ENCODE measurements at regions not wholly inside any gene's neighbourhood (a gene's known extent, or its start where the extent isn't known, plus 50 kb on each side); places are given as distances from the start of the nearest gene placed in this dataset.

DNA sequence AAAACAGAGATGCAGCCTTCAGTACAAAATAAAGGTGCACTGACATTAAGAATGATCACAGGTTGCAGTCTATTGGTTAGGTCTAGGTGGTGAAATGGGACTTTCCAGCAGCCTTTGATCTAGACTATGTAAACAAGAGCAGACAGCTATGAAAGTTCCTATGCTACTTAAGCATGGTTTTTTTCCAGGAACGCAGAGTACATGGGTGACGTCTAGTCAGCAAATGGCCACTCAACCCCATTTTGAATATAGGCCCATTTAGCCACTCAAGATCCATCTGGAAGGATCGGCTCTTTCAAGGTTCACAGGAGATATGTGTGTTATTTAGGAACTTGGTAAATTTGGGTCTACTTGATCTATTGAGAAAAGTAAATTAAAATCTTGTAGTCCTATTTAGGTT lies 1424.6 kb upstream of the LRRTM3 start:
- DNase-seq (ENCODE audit: low read depth), result no peak

DNA sequence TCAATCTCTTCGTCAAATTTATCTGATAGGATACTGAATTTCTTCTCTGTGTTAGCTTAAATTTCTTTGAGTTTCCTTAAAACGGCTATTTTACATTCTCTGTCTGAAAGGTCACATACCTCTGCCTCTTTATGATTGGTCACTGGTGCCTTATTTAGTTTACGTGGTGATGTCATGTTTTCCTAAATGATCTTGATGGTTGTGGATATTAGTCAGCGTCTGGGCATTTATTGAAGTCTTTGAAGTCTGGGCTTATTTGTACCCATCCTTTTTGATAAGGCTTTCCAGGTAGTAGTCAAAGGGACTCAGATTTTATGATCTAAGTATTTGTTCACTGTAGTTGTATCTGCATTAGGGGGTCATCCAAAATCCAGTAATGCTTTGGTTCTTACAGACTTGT lies 1407.5 kb upstream of the LRRTM3 start:
- no peak for DNase-seq (ENCODE audit: low read depth)

DNA sequence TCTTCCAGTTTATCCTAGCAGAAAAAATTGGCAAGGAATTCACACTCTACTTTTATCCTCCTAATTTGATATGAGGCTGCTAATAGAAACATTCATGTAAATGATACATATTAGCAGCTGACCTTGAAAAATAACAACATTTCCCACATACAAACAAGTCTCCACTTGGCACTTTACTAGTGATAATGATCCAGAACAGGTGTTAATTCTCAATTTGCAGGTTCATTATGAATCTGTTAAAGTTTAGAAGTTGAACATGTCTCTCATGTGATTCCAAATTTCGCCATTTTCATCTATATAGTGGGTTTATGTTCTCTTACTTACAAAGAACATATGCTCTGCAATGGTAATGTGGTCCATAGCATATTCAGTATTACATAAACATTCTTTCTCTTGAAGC lies 1396.8 kb upstream of the LRRTM3 start:
- no peak for DNase-seq (ENCODE audit: low read depth)

DNA sequence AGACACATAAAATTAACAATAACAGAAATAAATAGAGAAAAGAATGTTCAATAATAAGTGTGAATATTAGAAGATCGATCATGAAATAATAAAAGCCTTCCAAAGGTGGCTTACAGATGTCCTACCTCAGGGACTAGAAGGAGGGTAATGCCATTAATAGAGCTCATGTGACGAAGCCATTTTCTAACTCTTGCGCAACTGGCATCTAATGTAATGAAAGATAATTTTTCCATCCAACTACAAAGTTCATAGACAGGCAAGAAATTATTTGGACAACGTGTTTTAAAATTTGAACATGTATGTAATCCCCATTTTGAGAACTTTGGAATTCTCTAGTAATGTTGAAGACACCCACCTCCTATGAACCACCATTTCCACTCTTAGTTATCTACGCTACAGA lies 1394.3 kb upstream of the LRRTM3 start:
- no peak for DNase-seq (ENCODE audit: low read depth)

DNA sequence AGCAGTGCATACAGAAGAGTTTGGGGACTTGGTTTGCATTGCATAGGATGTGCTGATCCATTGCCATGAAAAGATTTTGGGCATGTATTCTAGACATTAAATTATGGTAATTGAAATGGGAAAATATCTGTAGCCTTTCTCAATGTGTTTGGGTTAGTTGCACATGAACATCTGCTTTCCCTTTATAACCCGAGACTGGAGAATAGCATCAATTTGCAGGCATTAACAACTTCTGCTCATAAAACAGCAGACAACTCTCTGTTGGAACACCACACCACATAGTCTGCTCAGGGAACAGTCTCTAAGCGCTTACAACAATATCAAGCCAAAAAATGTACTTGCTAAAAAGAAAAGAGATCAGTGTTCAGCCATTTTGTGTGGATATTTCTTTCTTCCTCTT lies 1391.1 kb upstream of the LRRTM3 start:
- no peak for DNase-seq (ENCODE audit: low read depth)

DNA sequence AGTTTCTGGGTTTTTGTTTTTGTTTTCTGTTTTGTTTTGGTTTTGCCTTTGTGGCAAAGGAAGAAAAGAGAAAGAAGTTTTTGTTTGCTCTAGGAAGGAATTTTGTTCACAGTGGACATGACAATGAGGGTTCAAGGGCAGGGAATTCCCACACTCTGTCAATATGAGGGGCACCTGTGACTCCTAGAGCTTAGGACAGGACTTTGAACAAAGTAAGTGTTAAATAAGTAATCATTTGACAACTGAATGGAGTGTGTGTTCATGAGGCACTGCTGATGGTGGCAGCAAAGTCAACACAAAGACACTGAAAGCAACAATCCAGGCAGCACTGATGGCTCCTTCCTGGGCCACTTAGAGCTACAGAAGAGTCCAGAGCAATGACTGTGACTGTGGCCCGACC lies 1381.1 kb upstream of the LRRTM3 start:
- DNase-seq (ENCODE audit: low read depth), result no peak

DNA sequence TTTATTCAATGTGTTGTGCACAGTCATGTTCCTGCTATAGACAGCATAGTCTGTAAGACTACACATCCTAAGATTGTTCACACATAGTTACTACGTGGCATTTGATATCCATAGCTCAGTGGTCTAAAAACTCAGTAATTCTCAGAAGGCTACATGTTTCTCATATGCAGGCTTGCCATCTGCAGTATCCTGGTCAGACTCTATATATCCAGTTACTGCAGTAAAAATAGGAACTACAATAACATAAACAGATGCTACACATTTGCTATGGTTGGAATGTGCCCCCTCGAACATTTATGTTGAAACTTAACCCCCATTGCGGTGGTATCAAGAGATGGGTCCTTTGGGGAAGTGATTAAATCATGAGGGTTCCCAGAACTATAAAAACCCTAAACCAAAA lies 1377.8 kb upstream of the LRRTM3 start:
- no peak for DNase-seq (ENCODE audit: low read depth)

DNA sequence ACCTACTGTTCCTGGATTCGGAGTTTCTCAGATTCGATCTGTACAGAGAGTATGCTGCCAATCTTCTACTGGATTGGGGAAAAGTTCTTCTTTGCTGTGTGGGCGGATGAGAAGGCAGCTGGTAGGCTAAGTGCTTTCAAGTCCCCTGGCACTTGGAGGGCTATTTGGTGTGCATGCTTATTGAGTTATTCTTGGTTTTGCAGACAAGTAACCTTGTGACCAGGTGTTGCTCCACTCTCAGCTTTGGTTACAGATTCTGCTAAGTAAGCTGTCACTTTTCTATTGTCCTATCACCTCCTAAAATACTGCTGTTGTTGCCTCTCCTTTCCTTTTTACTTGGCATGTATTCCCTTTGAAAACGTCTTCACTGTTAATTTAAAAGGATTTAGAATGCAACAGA lies 1375.1 kb upstream of the LRRTM3 start:
- no peak for DNase-seq (ENCODE audit: low read depth)

DNA sequence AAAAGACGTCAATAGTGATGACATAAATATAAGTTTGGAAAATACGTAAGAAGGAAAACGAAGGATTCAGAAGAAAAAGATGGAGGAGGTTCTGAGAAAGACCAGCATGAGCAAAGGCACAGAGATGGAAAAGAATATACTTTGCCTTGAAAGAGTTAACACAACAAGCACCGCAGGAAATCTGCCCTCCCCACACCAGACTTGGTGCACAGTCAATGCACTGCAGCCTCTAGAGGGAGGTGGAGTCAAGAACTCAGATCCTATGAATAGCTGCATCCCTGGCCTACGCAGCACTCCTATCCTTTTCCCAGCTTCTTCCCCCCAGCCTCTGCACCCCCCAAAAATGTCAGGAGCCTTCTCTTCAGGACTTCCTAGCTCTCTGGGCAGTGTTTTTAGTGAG lies 1370.6 kb upstream of the LRRTM3 start:
- no peak for DNase-seq (ENCODE audit: low read depth)

DNA sequence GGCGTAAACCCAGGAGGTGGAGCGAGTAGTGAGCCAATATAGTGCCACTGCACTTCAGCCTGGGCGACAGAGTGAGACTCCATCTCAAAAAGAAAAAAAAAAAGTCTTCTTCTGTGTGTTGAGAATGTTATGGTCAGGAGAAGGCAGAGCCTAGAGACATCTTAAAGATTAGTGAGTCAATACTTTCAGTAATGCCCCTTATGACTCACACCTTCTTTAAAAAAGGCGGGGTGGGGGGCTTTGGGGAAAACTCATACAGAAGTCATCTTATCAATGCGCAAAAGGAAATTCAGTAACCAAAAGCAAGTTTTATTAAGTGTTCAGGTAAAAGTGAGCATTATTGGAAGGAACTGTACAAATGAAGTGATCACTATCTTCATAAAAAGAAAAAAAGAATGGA lies 1369.8 kb upstream of the LRRTM3 start:
- DNase-seq (ENCODE audit: low read depth), result no peak

DNA sequence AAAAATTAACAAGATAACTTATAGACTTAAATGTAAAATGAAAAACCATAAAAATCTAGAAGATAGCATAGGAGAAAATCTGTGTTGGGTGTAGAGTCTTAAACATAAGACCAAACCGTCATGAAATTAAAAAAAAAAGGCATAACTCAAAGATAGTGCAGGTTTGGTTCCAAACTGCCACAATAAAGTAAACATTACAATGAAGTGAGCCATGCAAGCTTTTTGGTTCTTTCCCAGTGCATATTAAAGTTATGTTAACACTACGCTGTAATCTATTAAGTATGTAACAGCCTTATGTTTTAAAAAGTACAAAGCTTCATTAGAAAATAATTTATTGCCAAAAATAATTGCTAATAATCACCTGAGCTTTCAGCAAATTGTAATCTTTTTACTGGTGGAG lies 1366.5 kb upstream of the LRRTM3 start:
- no peak for DNase-seq (ENCODE audit: low read depth)

DNA sequence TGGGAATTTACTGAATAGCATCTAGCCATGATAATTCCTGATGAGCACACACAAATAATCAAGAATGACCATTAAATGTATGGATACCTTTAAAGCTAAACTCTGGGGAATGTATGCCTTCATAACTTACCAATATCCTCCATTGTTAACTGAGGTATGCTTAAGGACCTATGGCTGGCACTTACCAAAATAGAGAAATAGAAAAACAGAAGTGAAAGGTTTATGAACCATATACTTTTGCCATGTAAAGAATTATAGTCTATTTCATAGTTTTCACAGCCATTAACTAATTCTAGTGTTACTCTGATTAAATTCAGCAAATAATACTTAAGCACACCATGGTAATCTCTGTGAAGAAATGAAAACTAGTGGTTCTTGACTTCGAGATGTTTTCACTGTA lies 1360.6 kb upstream of the LRRTM3 start:
- DNase-seq (ENCODE audit: low read depth), result no peak

DNA sequence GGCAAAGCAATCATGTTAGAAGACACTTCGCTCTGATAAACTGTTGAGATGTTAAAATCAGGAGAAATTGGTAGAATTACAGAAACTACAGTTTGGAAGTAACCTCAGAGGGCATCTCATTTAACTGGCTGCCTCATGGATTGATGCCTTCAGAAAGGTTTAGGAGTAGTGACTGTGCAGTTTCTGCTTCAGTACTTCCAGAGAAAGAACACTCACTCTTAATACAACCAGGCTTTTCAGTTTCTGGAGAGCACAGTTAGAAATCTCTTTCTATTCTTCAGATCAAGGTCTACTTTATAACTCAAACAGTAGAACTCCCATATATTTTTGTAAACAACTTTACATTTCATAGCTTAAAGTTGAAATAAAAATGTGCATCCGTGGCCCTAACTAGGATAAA lies 1358.9 kb upstream of the LRRTM3 start:
- no peak for DNase-seq (ENCODE audit: low read depth)

DNA sequence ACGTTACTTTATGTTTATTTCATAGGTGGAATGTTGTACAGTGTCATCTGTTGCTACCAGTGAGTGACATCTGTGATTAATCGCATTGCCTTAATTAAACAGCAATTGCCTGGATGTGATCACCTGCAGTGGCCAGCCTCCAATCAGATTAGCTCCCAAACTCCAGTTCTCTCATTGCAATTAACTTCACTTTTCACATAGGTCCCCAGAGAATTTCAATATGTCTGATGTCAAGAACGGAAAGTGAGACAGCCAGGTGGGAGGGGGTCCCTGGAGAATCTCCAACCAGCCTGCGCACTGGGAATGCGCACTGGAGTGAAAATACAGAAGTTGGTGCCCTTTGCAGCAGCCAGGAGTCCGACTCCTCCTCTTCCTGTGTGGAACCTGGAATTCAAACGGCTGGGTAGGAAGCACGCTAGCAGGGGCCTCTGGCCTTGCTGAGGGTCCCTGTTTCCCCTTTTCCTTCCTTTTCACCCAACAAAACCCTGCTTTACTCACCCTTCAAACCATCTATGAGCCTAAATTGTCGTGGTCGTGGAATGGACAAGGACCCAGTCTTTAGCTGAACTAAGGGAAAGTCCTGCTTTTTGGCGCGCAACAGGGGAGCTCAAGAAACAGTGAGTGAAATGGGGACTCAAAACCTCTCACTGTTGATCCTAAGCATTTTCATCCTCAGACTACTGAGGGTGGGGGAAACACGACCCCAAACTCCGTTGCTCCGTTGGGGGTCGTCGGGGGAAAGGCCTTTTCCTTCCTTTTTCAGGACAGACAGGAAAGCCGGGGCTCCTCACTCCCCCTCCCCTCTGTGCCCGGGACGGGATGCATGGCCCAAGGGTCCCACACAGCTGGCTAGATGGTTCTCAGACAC lies 1355.5 kb upstream of the LRRTM3 start:
- DNase-seq (ENCODE audit: low read depth), result no peak

DNA sequence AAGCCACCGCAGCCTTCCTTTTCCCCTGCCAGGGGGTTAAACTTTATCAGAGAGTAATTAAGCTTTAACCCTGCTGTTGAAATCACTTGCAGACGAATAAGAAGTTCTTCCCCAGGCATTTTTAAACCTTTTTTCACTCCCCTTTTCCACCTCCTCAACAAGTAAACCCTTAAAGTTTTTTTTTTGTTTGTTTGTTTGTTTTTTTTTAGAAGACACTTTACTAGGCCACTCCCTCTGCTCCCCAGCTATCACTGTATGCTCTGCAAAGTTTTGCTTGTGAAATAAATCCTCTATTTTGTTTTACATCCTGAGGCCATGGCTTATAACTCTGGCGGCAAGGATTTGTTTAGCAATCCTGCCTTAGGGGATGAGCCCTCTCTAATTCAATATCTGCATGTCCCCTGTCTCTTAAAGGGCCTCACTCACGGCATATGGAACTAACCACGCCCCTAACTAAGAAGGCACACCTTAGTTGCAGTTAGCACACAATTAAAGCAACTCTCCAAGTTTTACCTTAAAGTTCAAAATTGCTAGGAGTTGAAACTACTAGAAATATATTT lies 1354.7 kb upstream of the LRRTM3 start:
- DNase-seq (ENCODE audit: low read depth), result no peak

DNA sequence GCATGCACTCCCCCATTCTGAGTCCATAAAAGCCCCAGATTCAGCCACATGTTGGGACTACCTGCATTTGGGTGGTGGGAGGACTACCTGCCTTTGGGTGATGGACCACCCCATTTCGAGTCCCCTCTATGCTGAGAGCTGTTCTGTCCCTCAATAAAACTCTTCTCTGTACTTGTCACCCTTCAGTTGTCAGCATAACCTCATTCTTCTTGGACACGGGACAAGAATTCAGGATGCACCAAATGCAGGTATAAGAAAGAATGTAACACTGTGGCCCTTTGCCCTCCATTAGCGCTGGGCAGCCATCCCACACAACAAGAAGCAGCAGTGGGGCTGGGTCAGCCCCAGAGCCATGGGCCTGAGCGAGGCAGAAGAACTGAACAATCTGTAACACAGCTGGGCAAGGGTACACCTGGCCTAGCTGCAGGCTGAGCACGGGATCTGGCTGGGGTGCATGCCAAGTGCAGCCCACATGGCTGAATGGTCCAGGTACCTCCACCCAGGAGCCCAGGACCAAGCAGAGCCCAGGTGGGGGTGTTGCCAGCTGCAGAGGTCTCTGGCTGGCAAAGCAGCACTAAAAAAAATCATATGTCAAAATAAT lies 1344.3 kb upstream of the LRRTM3 start:
- DNase-seq (ENCODE audit: low read depth), result no peak

DNA sequence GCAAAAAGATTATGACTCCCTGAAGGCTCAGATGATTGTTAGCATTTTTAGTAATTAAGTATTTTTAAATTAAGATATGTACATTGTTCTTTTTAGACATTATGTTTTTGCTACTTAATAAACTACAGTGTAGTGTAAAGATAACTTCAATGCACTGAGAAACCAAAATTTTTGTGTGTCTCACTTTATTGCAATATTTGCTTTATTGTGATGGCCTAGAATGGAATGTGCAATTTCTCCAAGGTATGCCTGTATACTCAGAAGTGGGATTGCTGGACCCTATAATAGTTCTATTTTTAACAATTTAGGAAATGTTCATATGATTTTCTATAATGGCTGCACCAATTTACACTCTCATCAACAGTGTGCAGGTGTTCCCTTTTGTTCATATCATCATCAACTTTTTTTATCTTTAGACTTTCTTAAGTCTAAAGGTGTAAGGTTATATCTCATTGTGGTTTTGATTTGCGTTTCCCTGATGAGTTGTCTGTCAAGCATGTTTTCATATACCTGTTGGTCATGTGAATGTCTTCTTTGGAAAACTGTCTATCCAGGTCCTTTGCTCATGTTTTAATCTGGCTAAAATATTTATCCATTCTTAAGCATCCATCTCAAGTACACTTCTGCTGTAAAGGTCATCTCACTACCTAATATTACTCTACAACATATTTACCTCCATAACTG lies 1323.5 kb upstream of the LRRTM3 start:
- DNase-seq (ENCODE audit: low read depth), result no peak

DNA sequence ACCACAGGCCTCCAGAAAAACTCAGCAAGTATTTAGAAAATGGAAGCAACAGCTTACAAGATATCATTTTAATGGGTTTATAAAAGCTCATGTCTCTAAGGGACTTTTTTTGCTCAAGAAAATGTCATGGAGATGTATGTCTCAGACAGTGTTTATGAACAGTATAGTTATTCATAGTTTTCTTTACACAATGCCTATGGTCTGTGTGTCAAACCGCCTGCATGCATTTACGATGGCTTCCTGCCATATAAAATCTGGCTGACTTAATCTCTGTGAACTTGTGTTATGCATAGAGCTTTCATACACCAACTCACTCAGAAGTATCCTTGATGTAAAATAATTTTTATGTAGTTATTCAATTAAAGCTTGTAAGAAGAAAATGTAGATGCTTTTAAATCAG lies 1314.2 kb upstream of the LRRTM3 start:
- no peak for DNase-seq (ENCODE audit: low read depth)

DNA sequence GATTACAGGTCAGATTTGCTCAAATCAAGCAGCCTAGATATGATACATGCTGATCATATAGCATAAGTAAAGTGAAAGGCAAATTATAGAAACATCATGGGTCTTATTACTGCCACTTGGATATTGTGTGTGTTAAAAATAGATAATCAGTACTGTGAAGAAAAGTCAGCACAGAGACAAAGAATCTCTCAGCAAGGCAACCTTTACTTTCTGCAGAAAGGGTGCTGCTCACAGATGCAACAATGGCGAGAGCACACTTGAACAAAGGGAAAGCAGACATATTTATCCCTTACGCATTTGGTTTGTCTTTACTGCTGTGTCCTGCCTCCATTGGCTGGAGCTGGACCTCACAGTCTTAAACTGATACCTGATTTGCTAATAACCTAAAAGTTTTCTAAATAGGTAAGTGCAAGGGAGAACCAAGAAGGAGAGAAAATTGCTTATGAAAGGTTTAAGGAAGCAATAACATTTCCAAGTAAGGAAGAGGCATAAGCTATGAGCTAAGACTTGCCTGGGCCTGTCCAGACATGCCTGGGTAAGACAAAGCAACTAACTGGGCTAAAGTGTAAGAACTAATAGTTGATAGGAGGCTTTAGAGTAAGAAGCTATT lies 1310.8 kb upstream of the LRRTM3 start:
- DNase-seq (ENCODE audit: low read depth), result no peak

DNA sequence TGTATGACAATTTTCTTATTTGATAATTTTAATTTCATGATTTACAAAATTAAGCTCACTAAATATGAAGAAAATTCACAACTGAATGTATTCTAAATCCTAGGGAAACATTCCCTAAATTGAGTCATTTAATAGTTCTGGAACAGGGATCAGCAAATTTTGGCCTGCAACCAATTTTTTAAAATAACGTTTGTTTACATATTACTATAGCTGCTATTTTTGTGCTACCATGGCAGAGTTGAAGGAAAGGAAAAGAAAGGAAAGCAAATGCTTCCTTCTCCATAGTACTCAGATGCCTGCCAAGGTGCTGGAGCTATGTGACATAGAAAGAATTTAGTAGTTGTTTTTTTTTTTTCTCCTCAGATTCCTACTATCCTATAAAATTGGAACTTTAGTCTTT lies 1307.7 kb upstream of the LRRTM3 start:
- DNase-seq (ENCODE audit: low read depth), result no peak

DNA sequence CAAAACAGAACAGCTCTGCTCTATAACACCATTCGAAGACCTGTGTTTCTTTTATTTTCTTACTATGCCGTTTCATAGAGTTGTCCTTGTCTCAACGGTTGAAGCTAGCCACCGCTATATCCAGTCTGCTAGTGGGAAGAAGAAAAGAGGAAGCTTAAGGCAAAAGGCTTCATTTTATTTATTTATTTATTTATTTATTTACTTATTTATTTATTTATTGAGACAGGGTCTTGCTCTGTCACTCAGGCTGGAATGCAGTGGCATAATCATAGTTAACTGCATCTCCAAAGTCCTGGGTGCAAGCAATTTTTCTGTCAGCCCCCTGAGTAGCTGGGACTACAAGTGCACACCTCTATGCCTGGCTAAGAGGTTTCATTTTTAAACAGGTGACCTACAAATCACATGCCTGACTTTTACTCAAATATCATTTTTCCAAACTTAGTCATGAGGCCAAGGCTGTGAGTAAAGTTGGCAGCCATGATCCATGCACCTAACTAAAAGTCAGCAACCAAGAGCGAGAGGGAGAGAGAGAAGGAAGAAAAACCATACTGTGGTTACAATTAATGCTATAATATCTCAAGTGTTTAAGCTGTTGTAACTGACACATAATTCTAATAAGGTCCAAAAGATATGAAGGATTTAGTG lies 1305.3 kb upstream of the LRRTM3 start:
- DNase-seq (ENCODE audit: low read depth), result no peak

DNA sequence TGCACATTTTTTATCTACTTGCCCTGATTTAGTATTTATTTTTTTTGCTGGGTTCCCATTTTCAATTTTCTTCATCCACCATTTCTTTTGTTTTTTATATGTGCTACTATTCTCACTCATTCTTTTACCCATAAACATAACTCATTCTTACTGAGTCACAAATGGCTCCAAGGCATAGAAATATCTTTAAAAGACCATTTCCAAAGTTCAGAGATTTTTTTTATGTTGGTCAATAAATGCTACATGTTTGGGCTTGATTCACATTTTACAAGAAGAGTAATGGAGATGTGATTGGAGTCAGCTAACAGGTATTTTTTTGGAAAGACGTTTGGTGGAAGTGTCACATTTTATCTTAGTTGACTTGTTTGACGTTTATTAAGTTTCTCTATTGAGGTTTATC lies 1303.2 kb upstream of the LRRTM3 start:
- no peak for DNase-seq (ENCODE audit: low read depth)

Measured in fibroblast of gingiva (primary cell).